NCI-H446 (cell line): ENCODE measurements at regions not wholly inside any gene's neighbourhood (a gene's known extent, or its start where the extent isn't known, plus 50 kb on each side); places are given as distances from the start of the nearest gene placed in this dataset.

Experiments used
- DNase-seq, 2 experiments: peaks; one replicate each; lab custom pipeline; 2025; lab: John Stamatoyannopoulos, UW

GRCh38 chr11:97419729-97420128, 1029.9 kb downstream of the JRKL start:
- DNase-seq: no peak

GRCh38 chr11:97428247-97428790, 1038.5 kb downstream of the JRKL start:
- no peak for DNase-seq

- no peak for DNase-seq
Measured at GRCh38 chr11:97430877-97431276, 1041.1 kb downstream of the JRKL start.

- DNase-seq: no peak
Measured at GRCh38 chr11:97432926-97433325, 1043.1 kb downstream of the JRKL start.

GRCh38 chr11:97445561-97445960, 1055.7 kb downstream of the JRKL start:
- DNase-seq: no peak

GRCh38 chr11:97451441-97451840, 1061.6 kb downstream of the JRKL start:
- DNase-seq: no peak

- DNase-seq: peak in 1 of 2 experiments; percentile 50
Measured at GRCh38 chr11:97454988-97455387, 1065.2 kb downstream of the JRKL start.

GRCh38 chr11:97460091-97460490, 1070.3 kb downstream of the JRKL start:
- DNase-seq: no peak

- no peak for DNase-seq
Measured at GRCh38 chr11:97461044-97461880, 1071.4 kb downstream of the JRKL start.

- no peak for DNase-seq
Measured at GRCh38 chr11:97461934-97462333, 1072.1 kb downstream of the JRKL start.

- DNase-seq: no peak
Measured at GRCh38 chr11:97463891-97464290, 1074.1 kb downstream of the JRKL start.

- no peak for DNase-seq
Measured at GRCh38 chr11:97471480-97471879, 1081.7 kb downstream of the JRKL start.

GRCh38 chr11:97487387-97487786, 1097.6 kb downstream of the JRKL start:
- DNase-seq: no peak

GRCh38 chr11:97498891-97499290, 1109.1 kb downstream of the JRKL start:
- DNase-seq: no peak

- no peak for DNase-seq
Measured at GRCh38 chr11:97502201-97502600, 1112.4 kb downstream of the JRKL start.

GRCh38 chr11:97506076-97506759, 1116.4 kb downstream of the JRKL start:
- no peak for DNase-seq

GRCh38 chr11:97514446-97514845, 1124.6 kb downstream of the JRKL start:
- DNase-seq: no peak

GRCh38 chr11:97516688-97517087, 1126.9 kb downstream of the JRKL start:
- no peak for DNase-seq

GRCh38 chr11:97525273-97525672, 1135.5 kb downstream of the JRKL start:
- DNase-seq: no peak

- no peak for DNase-seq
Measured at GRCh38 chr11:97537407-97538150, 1147.8 kb downstream of the JRKL start.

- no peak for DNase-seq
Measured at GRCh38 chr11:97544431-97544830, 1154.6 kb downstream of the JRKL start.

- no peak for DNase-seq
Measured at GRCh38 chr11:97548280-97548679, 1158.5 kb downstream of the JRKL start.
